Upper lobe of right lung (tissue), 1 donor: ENCODE measurements at regions not wholly inside any gene's neighbourhood (a gene's known extent, or its start where the extent isn't known, plus 50 kb on each side); places are given as distances from the start of the nearest gene placed in this dataset.
A peak's percentile ranks its signal among the peaks of the same experiment; 100 is the strongest.

Source experiments
- ATAC-seq: fragments of 200-7000 bp; cut with Tn5 transposase; one replicate; pipeline ENCODE4 v1.9.1; 2020; ENCODE audit warnings: mild to moderate bottlenecking, moderate library complexity
- DNase-seq: peaks from one replicate; pipeline ENCODE4 v3.0.0-alpha.2; 2020
- H3K27ac ChIP-seq: fragments of 200-600 bp; one replicate; pipeline ENCODE4 v1.8.0; 2022
- H3K27me3 ChIP-seq: fragments of 200-600 bp; one replicate; pipeline ENCODE4 v1.8.0; 2022; ENCODE audit warnings: mild to moderate bottlenecking
- H3K36me3 ChIP-seq: fragments of 200-600 bp; one replicate; pipeline ENCODE4 v1.8.0; 2022
- H3K4me1 ChIP-seq: fragments of 200-600 bp; one replicate; pipeline ENCODE4 v1.8.0; 2022
- H3K4me3 ChIP-seq: fragments of 200-600 bp; one replicate; pipeline ENCODE4 v1.8.0; 2022; ENCODE audit warnings: mild to moderate bottlenecking
- H3K9me3 ChIP-seq: fragments of 200-600 bp; one replicate; pipeline ENCODE4 v1.8.0; 2022
- intact Hi-C: fragments of 100-400 bp; cut with DNase I; formaldehyde crosslinking; loops from one replicate; pipeline ENCODE4 v1.11.0; 2022
- TF ChIP-seq, protein P1 (sequence below): fragments of 200-600 bp; IDR thresholded peaks from one replicate; pipeline ENCODE4 v1.8.0; 2022; ENCODE audit warnings: antibody characterized with exemption
- donor health status: DM: no; HTN: yes; CAD: no; lungs with severe emphysema.

GRCh38 chr6:12235341-12235740 lies 54.8 kb upstream of the EDN1 start:
- no peaks in the 10 kb centered on the region for H3K9me3 ChIP-seq
- TF ChIP-seq, protein P1, sequence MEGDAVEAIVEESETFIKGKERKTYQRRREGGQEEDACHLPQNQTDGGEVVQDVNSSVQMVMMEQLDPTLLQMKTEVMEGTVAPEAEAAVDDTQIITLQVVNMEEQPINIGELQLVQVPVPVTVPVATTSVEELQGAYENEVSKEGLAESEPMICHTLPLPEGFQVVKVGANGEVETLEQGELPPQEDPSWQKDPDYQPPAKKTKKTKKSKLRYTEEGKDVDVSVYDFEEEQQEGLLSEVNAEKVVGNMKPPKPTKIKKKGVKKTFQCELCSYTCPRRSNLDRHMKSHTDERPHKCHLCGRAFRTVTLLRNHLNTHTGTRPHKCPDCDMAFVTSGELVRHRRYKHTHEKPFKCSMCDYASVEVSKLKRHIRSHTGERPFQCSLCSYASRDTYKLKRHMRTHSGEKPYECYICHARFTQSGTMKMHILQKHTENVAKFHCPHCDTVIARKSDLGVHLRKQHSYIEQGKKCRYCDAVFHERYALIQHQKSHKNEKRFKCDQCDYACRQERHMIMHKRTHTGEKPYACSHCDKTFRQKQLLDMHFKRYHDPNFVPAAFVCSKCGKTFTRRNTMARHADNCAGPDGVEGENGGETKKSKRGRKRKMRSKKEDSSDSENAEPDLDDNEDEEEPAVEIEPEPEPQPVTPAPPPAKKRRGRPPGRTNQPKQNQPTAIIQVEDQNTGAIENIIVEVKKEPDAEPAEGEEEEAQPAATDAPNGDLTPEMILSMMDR: no peak
- peaks cover 9% of the 10 kb centered on the region for H3K4me1 ChIP-seq
- H3K27me3 ChIP-seq: no peaks in the 10 kb centered on the region
- no peaks in the 10 kb centered on the region for H3K36me3 ChIP-seq
- no peak for ATAC-seq
- DNase-seq: no peak
- H3K27ac ChIP-seq: no peak overlapping the region
- intact Hi-C loops: no loop called here
- H3K4me3 ChIP-seq: no peak overlapping the region

DNA sequence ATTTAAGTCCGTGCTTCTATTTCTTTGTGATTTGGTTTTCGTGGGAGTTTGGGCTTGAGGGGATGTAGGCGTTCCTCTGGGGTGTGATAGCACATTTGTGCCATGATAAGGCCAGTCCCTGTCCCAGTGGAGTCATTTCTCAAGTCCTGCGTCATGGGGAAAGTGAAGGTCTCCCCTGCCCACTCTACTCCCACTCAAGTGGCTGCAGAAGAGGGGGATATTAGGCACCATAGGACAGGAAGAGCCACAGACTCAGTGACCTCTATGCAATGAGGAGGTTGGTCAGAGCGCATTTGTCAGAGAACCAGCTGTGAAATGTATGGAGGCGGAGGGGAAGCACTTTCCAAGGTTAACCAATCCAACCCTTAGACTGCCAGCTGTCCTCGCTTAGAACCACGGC lies 51.9 kb upstream of the EDN1 start:
- Histone ChIP-seq H3K36me3 (no peaks in the 10 kb centered on the region), H3K27ac (no peak overlapping the region), H3K4me3 (no peak overlapping the region), H3K27me3 (no peaks in the 10 kb centered on the region), H3K9me3 (no peaks in the 10 kb centered on the region), H3K4me1 (peaks cover 9% of the 10 kb centered on the region)
- ATAC-seq (peak; percentile 81), DNase-seq (no peak)
- TF ChIP-seq, protein P1: no peak
- intact Hi-C loops: no loop called here
